GM21723 (cell line): ENCODE measurements at regions not wholly inside any gene's neighbourhood (a gene's known extent, or its start where the extent isn't known, plus 50 kb on each side); places are given as distances from the start of the nearest gene placed in this dataset.
"Not testable (repeated sequence)": the region's sequence is repeated elsewhere in the genome, so short reads cannot be mapped to it uniquely, and the experiment has no call there.

Experiments
- ATAC-seq: cut with Tn5 transposase; IDR thresholded peaks from one replicate; pipeline ENCODE4 v1.9.1; 2021; ENCODE audit warnings: mild to moderate bottlenecking, moderate library complexity; ENCODE audit not compliant: unreplicated experiment

- ATAC-seq, result no peak
These were observed 172.3 kb downstream of the S1PR1 start for GRCh38 chr1:101409102-101409501.

- ATAC-seq, result peak; percentile 47
These were observed 173.4 kb downstream of the S1PR1 start for GRCh38 chr1:101410048-101410878.

GRCh38 chr1:101420406-101420805, 183.6 kb downstream of the S1PR1 start:
- no peak for ATAC-seq

GRCh38 chr1:101428083-101428482, 191.3 kb downstream of the S1PR1 start:
- not testable (repeated sequence) for ATAC-seq

- no peak for ATAC-seq
These were observed 191.7 kb downstream of the S1PR1 start for GRCh38 chr1:101428562-101428961.

- ATAC-seq, result no peak
These were observed 195.2 kb downstream of the S1PR1 start for GRCh38 chr1:101431956-101432510.

GRCh38 chr1:101435831-101436511, 199.2 kb downstream of the S1PR1 start:
- ATAC-seq, result peak; percentile 62

GRCh38 chr1:101437800-101438199, 201.0 kb downstream of the S1PR1 start:
- no peak for ATAC-seq

- peak; percentile 67 for ATAC-seq
These were observed 201.5 kb downstream of the S1PR1 start for GRCh38 chr1:101438359-101438758.

GRCh38 chr1:101440485-101440884, 203.7 kb downstream of the S1PR1 start:
- no peak for ATAC-seq

- ATAC-seq, result peak; percentile 54
These were observed 207.6 kb downstream of the S1PR1 start for GRCh38 chr1:101444381-101444780.

- peak; percentile 27 for ATAC-seq
These were observed 208.2 kb downstream of the S1PR1 start for GRCh38 chr1:101444873-101445618.

GRCh38 chr1:101448018-101448417, 211.2 kb downstream of the S1PR1 start:
- no peak for ATAC-seq

GRCh38 chr1:101450691-101451090, 213.9 kb downstream of the S1PR1 start:
- not testable (repeated sequence) for ATAC-seq

GRCh38 chr1:101451888-101452287, 215.1 kb downstream of the S1PR1 start:
- ATAC-seq, result peak; percentile 67

- no peak for ATAC-seq
These were observed 216.0 kb downstream of the S1PR1 start for GRCh38 chr1:101452825-101453224.

- peak; percentile 68 for ATAC-seq
These were observed 217.0 kb downstream of the S1PR1 start for GRCh38 chr1:101453844-101454243.

- no peak for ATAC-seq
These were observed 218.3 kb downstream of the S1PR1 start for GRCh38 chr1:101455166-101455565.

- no peak for ATAC-seq
These were observed 223.9 kb downstream of the S1PR1 start for GRCh38 chr1:101460739-101461138.

GRCh38 chr1:101463195-101463594, 226.4 kb downstream of the S1PR1 start:
- no peak for ATAC-seq

- no peak for ATAC-seq
These were observed 229.1 kb downstream of the S1PR1 start for GRCh38 chr1:101465941-101466340.
